ENCODE measurements at regions not wholly inside any gene's neighbourhood (a gene's known extent, or its start where the extent isn't known, plus 50 kb on each side); places are given as distances from the start of the nearest gene placed in this dataset.
"Not testable (repeated sequence)": the region's sequence is repeated elsewhere in the genome, so short reads cannot be mapped to it uniquely, and the experiment has no call there.

DNA sequence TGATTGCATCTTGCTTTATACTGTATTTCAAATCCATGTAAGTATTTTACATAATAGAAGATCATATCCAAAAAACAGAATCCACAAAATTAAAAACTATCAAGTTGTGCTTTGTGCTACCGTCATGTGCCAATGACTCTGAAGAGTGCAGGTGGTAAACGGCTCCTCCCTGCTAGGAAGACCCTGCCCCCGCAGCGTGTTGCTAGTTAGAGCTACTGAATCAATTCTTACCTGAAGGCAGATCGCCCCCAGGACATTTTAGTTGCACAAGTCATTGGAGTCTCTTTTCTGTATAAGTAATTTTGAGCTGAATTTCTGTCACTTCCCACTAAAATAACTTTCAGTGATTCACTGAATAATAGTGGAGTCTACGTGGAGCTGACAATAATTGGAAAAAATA, 599.5 kb upstream of the ZFP42 start:
- Histone ChIP-seq H3K4me1 (no peaks in the 10 kb centered on the region), H3K27me3 (no peaks in the 10 kb centered on the region), H3K4me3 (no peak overlapping the region), H3K27ac (no peak overlapping the region), H3K36me3 (no peaks in the 10 kb centered on the region), H3K9me3 (no peaks in the 10 kb centered on the region)
- intact Hi-C loops (cut with DNase I) = no loop called here
- TF ChIP-seq, protein P1, sequence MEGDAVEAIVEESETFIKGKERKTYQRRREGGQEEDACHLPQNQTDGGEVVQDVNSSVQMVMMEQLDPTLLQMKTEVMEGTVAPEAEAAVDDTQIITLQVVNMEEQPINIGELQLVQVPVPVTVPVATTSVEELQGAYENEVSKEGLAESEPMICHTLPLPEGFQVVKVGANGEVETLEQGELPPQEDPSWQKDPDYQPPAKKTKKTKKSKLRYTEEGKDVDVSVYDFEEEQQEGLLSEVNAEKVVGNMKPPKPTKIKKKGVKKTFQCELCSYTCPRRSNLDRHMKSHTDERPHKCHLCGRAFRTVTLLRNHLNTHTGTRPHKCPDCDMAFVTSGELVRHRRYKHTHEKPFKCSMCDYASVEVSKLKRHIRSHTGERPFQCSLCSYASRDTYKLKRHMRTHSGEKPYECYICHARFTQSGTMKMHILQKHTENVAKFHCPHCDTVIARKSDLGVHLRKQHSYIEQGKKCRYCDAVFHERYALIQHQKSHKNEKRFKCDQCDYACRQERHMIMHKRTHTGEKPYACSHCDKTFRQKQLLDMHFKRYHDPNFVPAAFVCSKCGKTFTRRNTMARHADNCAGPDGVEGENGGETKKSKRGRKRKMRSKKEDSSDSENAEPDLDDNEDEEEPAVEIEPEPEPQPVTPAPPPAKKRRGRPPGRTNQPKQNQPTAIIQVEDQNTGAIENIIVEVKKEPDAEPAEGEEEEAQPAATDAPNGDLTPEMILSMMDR (IDR thresholded peaks at IDR 0.05) = no peak
- DNase-seq (ENCODE audit: low spot score in 2 of 2) = no peak

- intact Hi-C loops (cut with DNase I); H3K36me3 ChIP-seq; H3K27me3 ChIP-seq; DNase-seq (ENCODE audit: low spot score in 2 of 2); H3K4me1 ChIP-seq; H3K9me3 ChIP-seq; H3K27ac ChIP-seq: not testable (repeated sequence)
- H3K4me3 ChIP-seq = peak overlapping the region in 1 of 2 donors; percentile 53
These were observed 587.1 kb upstream of the ZFP42 start for GRCh38 chr4:187408447-187408846.

- H3K4me1 ChIP-seq = peaks cover 3 to 10% of the 10 kb centered on the region in 2 donors
- H3K4me3 ChIP-seq = no peak overlapping the region
- no peak overlapping the region for H3K27ac ChIP-seq
- H3K9me3 ChIP-seq = no peaks in the 10 kb centered on the region
- intact Hi-C loops (cut with DNase I) = no loop called here
- no peaks in the 10 kb centered on the region for H3K36me3 ChIP-seq
- no peaks in the 10 kb centered on the region for H3K27me3 ChIP-seq
- TF ChIP-seq, protein P1 (IDR thresholded peaks at IDR 0.05) = no peak
- no peak for DNase-seq (ENCODE audit: low spot score in 2 of 2)
These were observed 581.8 kb upstream of the ZFP42 start for GRCh38 chr4:187413564-187414358.

GRCh38 chr4:187414716-187415115, 580.9 kb upstream of the ZFP42 start:
- intact Hi-C loops (cut with DNase I) = no loop called here
- H3K27ac ChIP-seq = peak overlapping the region; percentile 14 to 50

GRCh38 chr4:187415231-187415630, 580.3 kb upstream of the ZFP42 start:
- TF ChIP-seq, protein P1 (IDR thresholded peaks at IDR 0.05) = no peak
- Histone ChIP-seq H3K4me3 (no peak overlapping the region), H3K27ac (peak overlapping the region; percentile 14 to 50), H3K27me3 (no peaks in the 10 kb centered on the region), H3K4me1 (peaks cover 3 to 10% of the 10 kb centered on the region in 2 donors), H3K36me3 (no peaks in the 10 kb centered on the region), H3K9me3 (no peaks in the 10 kb centered on the region)
- intact Hi-C loops (cut with DNase I) = no loop called here
- DNase-seq (ENCODE audit: low spot score in 2 of 2) = no peak

More at GRCh38 chr4:187414716-187415115, 580.9 kb upstream of the ZFP42 start:
- no peaks in the 10 kb centered on the region for H3K36me3 ChIP-seq
- TF ChIP-seq, protein P1 (IDR thresholded peaks at IDR 0.05) = no peak
- H3K4me3 ChIP-seq = no peak overlapping the region
- H3K9me3 ChIP-seq = no peaks in the 10 kb centered on the region
- no peak for DNase-seq (ENCODE audit: low spot score in 2 of 2)
- H3K27me3 ChIP-seq = no peaks in the 10 kb centered on the region
- H3K4me1 ChIP-seq = peaks cover 3 to 10% of the 10 kb centered on the region in 2 donors

DNA sequence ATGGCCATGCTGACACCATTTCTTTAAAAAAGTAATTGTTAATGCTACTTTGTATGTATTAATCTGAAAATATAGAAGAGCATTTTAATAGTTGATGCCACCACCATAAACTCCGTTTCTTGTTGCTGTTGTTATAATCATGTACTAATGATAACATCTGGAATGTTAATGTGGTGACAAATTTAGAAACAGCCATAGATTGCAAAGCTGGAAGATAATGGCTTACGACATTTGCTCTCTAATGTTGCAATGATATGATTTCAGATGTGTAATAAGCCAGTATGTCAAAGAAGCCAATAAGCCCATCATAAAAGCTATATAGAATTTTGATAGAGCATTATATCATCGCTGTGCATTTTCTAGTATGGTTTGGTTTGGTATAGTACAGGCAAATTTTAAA, 579.4 kb upstream of the ZFP42 start:
- Histone ChIP-seq H3K36me3 (no peaks in the 10 kb centered on the region), H3K27ac (no peak overlapping the region), H3K4me3 (no peak overlapping the region), H3K9me3 (no peaks in the 10 kb centered on the region), H3K27me3 (no peaks in the 10 kb centered on the region), H3K4me1 (peaks cover 3 to 10% of the 10 kb centered on the region in 2 donors)
- TF ChIP-seq, protein P1 (IDR thresholded peaks at IDR 0.05) = no peak
- no peak for DNase-seq (ENCODE audit: low spot score in 2 of 2)
- intact Hi-C loops (cut with DNase I) = no loop called here

Measured in ascending aorta (tissue), 2 donors.